GM18520 (cell line): ENCODE measurements at regions not wholly inside any gene's neighbourhood (a gene's known extent, or its start where the extent isn't known, plus 50 kb on each side); places are given as distances from the start of the nearest gene placed in this dataset.
"Not testable (repeated sequence)": the region's sequence is repeated elsewhere in the genome, so short reads cannot be mapped to it uniquely, and the experiment has no call there.

Source experiments
- ATAC-seq: cut with Tn5 transposase; IDR thresholded peaks from one replicate; pipeline ENCODE4 v1.9.1; 2021; ENCODE audit not compliant: unreplicated experiment

- no peak for ATAC-seq
Measured at GRCh38 chr17:20733923-20734322, 154.4 kb downstream of the CDRT15L2 start.

- ATAC-seq: no peak
Measured at GRCh38 chr17:20735796-20736195, 156.3 kb downstream of the CDRT15L2 start.

GRCh38 chr17:20737636-20738035 is 158.1 kb downstream of the CDRT15L2 start:
- ATAC-seq: not testable (repeated sequence)

GRCh38 chr17:20771104-20771503 is 191.6 kb downstream of the CDRT15L2 start:
- ATAC-seq: no peak

- ATAC-seq: no peak
Measured at GRCh38 chr17:20774472-20775135, 195.1 kb downstream of the CDRT15L2 start.

DNA sequence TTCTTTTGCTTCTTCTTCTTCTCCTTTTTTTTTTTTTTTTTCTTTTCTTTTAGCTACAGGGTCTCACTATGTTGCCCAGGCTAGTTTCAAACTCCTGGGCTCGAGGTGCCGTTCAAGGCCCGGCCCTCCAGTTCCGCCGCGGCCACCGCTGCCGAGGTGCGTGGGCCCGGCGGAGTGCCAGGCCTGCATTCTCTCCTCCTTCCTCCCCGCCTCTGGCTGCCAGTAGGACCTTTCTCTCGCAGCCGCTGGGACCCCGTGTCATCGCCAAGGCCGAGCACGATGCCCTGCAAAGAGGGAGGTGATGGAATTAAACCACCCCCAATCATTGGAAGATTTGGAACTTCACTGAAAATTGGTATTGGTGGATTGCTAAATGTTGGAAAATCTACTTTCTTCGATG is 195.8 kb downstream of the CDRT15L2 start:
- no peak for ATAC-seq

DNA sequence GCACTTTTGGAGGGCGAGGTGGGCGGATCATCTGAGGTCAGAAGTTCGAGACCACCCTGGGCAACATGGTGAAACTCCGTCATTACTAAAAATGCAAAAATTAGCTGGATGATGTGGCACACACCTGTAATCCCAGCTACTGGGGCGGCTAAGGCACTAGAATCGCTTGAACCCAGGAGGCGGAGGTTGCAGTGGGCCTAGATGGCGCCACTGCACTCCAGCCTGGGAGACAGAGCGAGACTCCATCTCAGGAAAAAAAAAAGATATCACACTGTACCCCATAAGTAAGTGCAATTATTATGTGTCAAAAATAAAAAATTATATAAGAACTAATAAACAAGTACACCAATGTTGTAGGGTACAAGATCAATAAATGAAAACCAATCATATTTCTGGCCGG is 200.0 kb downstream of the CDRT15L2 start:
- no peak for ATAC-seq

- ATAC-seq: no peak
Measured at GRCh38 chr17:20781260-20781659, 201.7 kb downstream of the CDRT15L2 start.

DNA sequence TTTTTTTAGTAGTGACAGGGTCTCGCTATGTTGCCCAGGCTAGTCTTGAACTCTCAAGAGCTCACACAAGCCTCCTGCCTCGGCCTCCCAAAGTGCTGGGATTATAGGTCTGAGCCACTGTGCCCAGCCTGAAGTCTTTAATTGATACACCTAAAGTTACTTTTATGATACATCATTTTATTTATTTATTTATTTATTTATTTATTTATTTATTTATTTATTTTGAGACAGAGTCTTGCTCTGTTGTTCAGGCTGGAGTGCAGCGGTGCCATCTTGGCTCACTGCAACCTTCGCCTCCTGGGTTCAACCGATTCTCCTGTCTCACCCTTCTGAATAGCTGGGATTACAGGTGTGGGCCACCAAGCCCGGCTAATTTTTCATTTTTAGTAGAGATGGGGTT is 202.3 kb downstream of the CDRT15L2 start:
- ATAC-seq: not testable (repeated sequence)

GRCh38 chr17:20783091-20783490 is 203.6 kb downstream of the CDRT15L2 start:
- no peak for ATAC-seq

DNA sequence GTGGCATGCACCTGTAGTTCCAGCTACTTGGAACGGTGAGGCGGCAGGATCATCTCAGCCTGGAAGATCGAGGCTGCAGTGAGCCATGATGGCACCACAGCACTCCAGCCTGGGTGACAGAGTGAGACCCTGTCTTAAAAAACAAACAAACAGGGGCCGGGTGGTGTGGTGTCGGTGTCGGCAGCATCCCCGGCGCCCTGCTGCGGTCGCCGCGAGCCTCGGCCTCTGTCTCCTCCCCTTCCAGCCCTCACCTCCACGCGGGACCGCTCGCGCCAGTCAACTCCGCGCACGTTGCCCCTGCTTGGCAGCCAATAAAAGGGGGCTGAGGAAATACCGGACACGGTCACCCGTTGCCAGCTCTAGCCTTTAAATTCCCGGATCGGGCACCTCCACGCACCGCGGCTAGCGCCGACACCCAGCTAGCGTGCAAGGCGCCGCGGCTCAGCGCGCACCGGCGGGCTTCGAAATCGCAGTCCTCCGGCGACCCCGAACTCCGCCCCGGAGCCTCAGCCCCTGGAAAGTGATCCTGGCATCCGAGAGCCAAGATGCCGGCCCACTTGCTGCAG is 204.7 kb downstream of the CDRT15L2 start:
- no peak for ATAC-seq

GRCh38 chr17:20787281-20787680 is 207.8 kb downstream of the CDRT15L2 start:
- no peak for ATAC-seq

GRCh38 chr17:20791626-20792025 is 212.1 kb downstream of the CDRT15L2 start:
- ATAC-seq: no peak

DNA sequence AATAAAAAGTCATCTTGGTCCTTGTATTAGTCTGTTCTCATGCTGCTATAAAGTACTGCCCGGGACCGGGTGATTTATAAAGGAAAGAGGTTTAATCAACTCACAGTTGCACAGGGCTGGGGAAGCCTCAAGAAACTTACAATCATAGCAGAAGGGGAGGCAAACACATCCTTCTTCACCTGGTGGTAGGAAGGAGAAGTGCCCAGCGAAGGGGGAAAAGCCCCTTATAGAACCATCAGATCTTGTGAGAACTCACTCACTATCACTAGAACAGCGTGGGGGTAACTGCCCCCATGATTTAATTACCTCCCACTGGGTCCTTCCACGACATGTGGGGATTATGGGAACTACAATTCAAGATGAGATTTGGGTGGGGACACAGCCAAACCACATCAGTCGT is 215.0 kb downstream of the CDRT15L2 start:
- ATAC-seq: not testable (repeated sequence)

GRCh38 chr17:20797292-20797691 is 217.8 kb downstream of the CDRT15L2 start:
- ATAC-seq: no peak

GRCh38 chr17:20800146-20800545 is 220.6 kb downstream of the CDRT15L2 start:
- no peak for ATAC-seq

- ATAC-seq: no peak
Measured at GRCh38 chr17:20805751-20806150, 226.2 kb downstream of the CDRT15L2 start.

DNA sequence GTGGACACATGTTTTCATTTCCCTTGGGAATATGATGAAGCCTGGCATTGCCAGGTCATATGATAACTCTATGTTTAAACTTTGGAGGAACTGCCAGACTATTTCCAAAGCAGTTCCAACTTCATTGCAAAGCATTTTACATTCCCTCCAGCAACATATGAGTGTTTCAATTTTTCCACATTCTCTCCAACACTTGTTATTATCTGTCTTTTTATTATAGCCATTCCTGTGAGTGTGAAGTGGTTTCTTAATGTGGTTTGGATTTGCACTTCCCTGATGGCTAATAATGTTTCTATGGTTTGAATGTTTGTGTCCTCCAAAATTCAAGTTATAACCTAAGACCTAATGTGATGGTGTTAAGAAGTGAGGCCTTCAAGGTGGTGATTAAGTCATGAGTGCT is 228.0 kb downstream of the CDRT15L2 start:
- not testable (repeated sequence) for ATAC-seq

GRCh38 chr17:20815410-20815809 is 227.4 kb downstream of the USP22 start:
- ATAC-seq: not testable (repeated sequence)

- ATAC-seq: no peak
Measured at GRCh38 chr17:20823905-20824304, 218.9 kb downstream of the USP22 start.

DNA sequence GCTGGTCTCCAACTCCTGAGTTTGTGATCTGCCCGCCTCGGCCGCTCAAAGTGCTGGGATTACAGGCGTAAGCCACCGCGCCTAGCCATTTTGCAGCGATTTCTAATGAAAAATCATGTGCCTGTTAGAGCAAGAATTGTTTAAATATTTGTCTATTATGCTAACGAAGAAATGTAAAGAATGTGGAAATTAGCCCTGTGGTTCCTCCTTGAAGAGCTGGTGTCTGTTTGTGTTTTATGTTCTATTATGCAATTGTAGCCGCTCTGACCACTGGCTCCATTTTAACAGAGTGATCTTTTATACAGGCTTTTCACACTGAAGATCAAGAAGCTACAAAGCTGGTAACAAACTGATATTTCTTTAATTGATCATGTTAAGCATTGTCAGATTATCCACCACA is 217.3 kb downstream of the USP22 start:
- no peak for ATAC-seq

DNA sequence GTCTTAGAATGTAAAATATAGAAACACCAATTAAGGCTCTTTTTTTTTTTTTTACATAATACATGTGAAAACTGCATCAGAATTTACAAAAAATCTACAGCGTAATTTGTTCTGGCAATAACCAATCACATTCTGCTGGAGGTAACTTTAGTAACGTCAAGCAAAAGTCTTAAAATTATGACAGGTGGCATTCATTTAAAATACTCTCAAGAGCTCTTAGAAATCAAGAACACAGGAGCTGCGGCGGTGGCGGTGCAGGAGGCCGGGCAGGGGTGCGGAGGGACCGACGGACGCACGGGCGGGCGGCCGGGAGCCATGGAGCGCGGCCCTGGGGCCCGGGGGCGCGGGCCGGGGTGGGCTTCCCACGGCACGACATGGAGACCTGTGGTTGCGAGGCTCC is 202.4 kb downstream of the USP22 start:
- not testable (repeated sequence) for ATAC-seq
